Fibroblast of villous mesenchyme (primary cell): ENCODE measurements at regions not wholly inside any gene's neighbourhood (a gene's known extent, or its start where the extent isn't known, plus 50 kb on each side); places are given as distances from the start of the nearest gene placed in this dataset.

Experiments used
- DNase-seq: peaks from one replicate; pipeline ENCODE4 v3.0.0-alpha.2; 2010; ENCODE audit warnings: low read depth
- H3K4me3 ChIP-seq: 2 replicates; pipeline ENCODE4 v1.5.1; 2011; ENCODE audit warnings: low read depth, mild to moderate bottlenecking, low read length
- CTCF ChIP-seq: IDR thresholded peaks from 2 replicates; pipeline ENCODE4 v1.5.1; 2012; ENCODE audit warnings: low read depth, mild to moderate bottlenecking, low read length; ENCODE audit not compliant: insufficient read depth

GRCh38 chr1:78408192-78408591 is 82.6 kb upstream of the PTGFR start:
- no peak for TF ChIP-seq CTCF
- no peak for DNase-seq
- no peak overlapping the region for H3K4me3 ChIP-seq

DNA sequence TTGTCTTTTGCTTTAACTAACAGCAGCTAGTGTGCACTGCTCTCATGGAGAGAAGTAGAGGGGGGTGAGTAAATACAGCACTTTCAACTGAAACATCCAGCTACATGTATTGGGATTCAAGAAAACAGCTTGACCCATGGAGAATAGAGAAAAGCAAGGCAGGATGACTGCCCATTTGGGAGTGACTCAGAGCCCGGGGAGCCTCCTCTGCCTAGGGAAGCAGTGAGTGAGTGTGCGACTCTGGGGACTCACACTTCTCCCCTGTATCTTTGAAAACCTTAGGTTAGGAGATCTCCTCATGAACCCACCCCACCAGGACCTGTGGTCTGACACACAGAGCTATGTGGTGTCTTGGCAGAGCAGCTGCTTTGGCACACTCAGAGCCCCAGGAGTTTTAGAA is 82.0 kb upstream of the PTGFR start:
- H3K4me3 ChIP-seq, result no peak overlapping the region
- no peak for DNase-seq
- no peak for TF ChIP-seq CTCF

DNA sequence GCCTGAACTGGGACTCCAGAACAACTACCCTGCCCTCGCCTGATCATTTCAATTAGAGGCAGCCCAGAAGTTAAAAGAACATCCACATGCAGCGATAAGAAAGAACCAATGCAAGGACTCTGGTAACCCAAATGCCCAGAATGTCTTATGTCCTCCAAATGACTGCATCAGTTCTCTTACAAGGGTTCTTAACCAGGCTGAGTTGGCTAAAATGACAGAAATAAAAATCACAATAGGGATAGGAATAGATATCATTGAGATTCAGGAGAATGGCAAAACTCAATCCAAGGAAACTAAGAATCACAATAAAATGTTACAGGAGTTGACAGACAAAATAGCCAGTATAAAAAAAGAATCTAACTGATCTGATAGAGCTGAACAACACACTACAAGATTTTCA is 80.1 kb upstream of the PTGFR start:
- no peak overlapping the region for H3K4me3 ChIP-seq
- TF ChIP-seq CTCF, result no peak
- DNase-seq, result no peak

DNA sequence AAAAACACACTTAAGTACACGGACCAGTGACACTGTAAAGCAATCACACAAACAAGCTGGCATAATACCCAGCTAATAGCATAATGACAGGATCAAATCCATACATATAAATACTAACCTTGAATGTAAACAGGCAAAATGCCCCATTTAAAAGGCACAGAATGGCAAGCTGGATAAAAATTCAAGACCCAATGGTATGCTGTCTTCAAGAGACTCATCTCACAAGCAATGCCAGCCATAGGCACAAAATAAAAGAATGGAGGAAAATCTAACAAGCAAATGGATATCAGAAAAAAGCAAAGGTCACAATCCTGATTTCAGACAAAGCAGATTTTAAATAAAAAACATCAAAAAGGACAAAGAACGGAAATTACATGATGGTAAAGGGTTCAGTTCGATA is 79.1 kb upstream of the PTGFR start:
- TF ChIP-seq CTCF, result no peak

DNA sequence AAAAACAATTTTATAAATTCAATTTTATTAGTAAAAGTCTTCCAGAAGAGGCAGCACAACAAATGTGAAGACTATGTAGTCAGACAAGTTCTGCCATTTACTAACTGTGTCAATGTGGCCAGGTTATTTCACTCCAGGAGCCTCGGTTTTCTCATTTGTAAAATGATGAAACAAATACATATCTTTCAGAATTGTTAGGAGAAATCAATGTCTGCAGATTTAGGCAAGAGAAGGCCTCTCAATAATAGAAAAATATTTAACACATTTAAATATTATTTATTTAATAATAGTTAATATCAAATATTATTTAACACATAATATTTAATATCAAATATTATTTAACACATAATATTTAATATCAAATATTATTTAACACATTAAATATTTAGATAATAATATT is 75.6 kb upstream of the PTGFR start:
- H3K4me3 ChIP-seq, result no peak overlapping the region
- TF ChIP-seq CTCF, result no peak
- no peak for DNase-seq

More for the DNA sequence above, 79.1 kb upstream of the PTGFR start:
- DNase-seq, result no peak
- no peak overlapping the region for H3K4me3 ChIP-seq

DNA sequence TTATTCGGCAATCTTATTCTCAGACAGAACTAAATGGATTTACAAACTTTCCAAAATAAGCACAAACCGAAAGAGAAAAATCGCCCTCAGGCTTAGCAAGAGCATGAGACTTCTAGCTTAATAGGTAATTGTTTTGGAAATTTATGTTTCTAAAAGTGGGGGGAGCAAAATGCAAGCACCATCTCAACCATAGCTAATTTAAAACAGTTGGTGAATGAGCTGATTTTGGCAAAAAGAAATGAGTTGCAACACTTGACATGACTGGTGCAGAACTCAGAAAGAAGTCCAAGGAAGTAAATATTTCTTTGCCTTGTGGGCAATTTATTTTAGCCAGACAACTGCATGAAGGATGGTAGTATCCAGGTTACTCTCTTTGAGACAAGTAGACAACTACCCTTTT is 71.5 kb upstream of the PTGFR start:
- TF ChIP-seq CTCF, result no peak
- peak; percentile 60 for DNase-seq
- H3K4me3 ChIP-seq, result no peak overlapping the region

- TF ChIP-seq CTCF, result no peak
- DNase-seq, result no peak
- H3K4me3 ChIP-seq, result no peak overlapping the region
These were observed 70.6 kb upstream of the PTGFR start for GRCh38 chr1:78420181-78420580.
